Testis (tissue), 2 donors: ENCODE measurements at regions not wholly inside any gene's neighbourhood (a gene's known extent, or its start where the extent isn't known, plus 50 kb on each side); places are given as distances from the start of the nearest gene placed in this dataset.
"Not testable (repeated sequence)": the region's sequence is repeated elsewhere in the genome, so short reads cannot be mapped to it uniquely, and the experiment has no call there.

ENCODE experiments used
- DNase-seq: peaks from one replicate; pipeline ENCODE4 v3.0.0-alpha.2; 2019
- H3K27ac ChIP-seq, 2 donors: fragments of 200-600 bp; sonication (generic); one replicate each; pipeline ENCODE4 v1.5.1; 2019
- H3K27me3 ChIP-seq: fragments of 200-600 bp; sonication (generic); one replicate; pipeline ENCODE4 v1.5.1; 2019
- H3K36me3 ChIP-seq: fragments of 200-600 bp; sonication (generic); one replicate; pipeline ENCODE4 v1.5.1; 2017; ENCODE audit warnings: low read depth; ENCODE audit errors: missing control alignments
- H3K4me1 ChIP-seq: fragments of 200-600 bp; sonication (generic); one replicate; pipeline ENCODE4 v1.5.1; 2019
- H3K4me3 ChIP-seq, 2 donors: fragments of 200-600 bp; sonication (generic); one replicate each; pipeline ENCODE4 v1.5.1; 2017 to 2019
- H3K9me3 ChIP-seq: fragments of 200-600 bp; sonication (generic); one replicate; pipeline ENCODE4 v1.5.1; 2017
- POLR2A ChIP-seq: fragments of 450-650 bp; IDR thresholded peaks from one replicate; pipeline ENCODE4 v1.6.1; 2017; ENCODE audit warnings: antibody characterized with exemption, mild to moderate bottlenecking, moderate library complexity
- WGBS, 2 donors: methylation state at CpG; one replicate each; pipeline ENCODE4 v1.1.5; 2018; 5-methylcytosine and 5-hydroxymethylcytosine counted together
- intact Hi-C: fragments of 100-400 bp; cut with DNase I; formaldehyde crosslinking; loops from one replicate; pipeline ENCODE4 v1.15.1; 2023; ENCODE audit warnings: low total_unique reads
- TF ChIP-seq, protein P1 (sequence below), 3 experiments: fragments of 450-650 bp in 2 of 3; fragments of 200-600 bp in 1 of 3; sonication (generic) in 1 of 3; IDR thresholded peaks; one replicate each; pipeline ENCODE4 v1.5.1; 2016 to 2019; ENCODE audit warnings: antibody characterized with exemption in 3 of 3, mild to moderate bottlenecking in 2 of 3, moderate library complexity in 1 of 3

- H3K27me3 ChIP-seq: no peaks in the 10 kb centered on the region
- H3K4me1 ChIP-seq: no peaks in the 10 kb centered on the region
- H3K27ac ChIP-seq: no peak overlapping the region
- H3K9me3 ChIP-seq: no peaks in the 10 kb centered on the region
- H3K36me3 ChIP-seq: no peaks in the 10 kb centered on the region
- TF ChIP-seq, protein P1, sequence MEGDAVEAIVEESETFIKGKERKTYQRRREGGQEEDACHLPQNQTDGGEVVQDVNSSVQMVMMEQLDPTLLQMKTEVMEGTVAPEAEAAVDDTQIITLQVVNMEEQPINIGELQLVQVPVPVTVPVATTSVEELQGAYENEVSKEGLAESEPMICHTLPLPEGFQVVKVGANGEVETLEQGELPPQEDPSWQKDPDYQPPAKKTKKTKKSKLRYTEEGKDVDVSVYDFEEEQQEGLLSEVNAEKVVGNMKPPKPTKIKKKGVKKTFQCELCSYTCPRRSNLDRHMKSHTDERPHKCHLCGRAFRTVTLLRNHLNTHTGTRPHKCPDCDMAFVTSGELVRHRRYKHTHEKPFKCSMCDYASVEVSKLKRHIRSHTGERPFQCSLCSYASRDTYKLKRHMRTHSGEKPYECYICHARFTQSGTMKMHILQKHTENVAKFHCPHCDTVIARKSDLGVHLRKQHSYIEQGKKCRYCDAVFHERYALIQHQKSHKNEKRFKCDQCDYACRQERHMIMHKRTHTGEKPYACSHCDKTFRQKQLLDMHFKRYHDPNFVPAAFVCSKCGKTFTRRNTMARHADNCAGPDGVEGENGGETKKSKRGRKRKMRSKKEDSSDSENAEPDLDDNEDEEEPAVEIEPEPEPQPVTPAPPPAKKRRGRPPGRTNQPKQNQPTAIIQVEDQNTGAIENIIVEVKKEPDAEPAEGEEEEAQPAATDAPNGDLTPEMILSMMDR (IDR thresholded peaks at IDR 0.05): no peak
- TF ChIP-seq POLR2A: no peak
- intact Hi-C loops: no loop called here
- WGBS, 2 donors: 77 to 80% methylated on average over 5 of the region's 5 CpGs
- no peak for DNase-seq
- H3K4me3 ChIP-seq: no peak overlapping the region
Observed at GRCh38 chr6:19934996-19935591, 97.9 kb downstream of the ID4 start.

DNA sequence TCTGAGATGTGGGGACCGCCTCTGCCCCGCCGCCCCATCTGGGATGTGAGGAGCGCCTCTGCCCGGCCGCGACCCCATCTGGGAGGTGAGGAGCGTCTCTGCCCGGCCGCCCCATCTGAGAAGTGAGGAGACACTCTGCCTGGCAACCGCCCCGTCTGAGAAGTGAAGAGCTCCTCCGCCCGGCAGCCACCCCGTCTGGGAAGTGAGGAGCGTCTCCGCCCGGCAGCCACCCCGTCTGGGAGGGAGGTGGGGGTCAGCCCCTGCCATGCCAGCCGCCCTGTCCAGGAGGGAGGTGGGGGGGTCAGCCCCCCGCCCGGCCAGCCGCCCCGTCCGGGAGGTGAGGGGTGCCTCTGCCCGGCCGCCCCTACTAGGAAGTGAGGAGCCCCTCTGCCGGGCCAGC, 102.2 kb downstream of the ID4 start:
- H3K36me3 ChIP-seq, intact Hi-C loops, H3K9me3 ChIP-seq, H3K4me1 ChIP-seq, H3K27me3 ChIP-seq, DNase-seq, H3K27ac ChIP-seq: not testable (repeated sequence)
- H3K4me3 ChIP-seq: peak overlapping the region in 1 of 2 donors; percentile 20
- 60 to 83% methylated on average over 3 to 20 of the region's 28 CpGs for WGBS, 2 donors

- DNase-seq, H3K27me3 ChIP-seq, H3K4me3 ChIP-seq, intact Hi-C loops, H3K27ac ChIP-seq, H3K9me3 ChIP-seq, H3K36me3 ChIP-seq, H3K4me1 ChIP-seq: not testable (repeated sequence)
- WGBS, 2 donors: 80% methylated on average over 2 of the region's 28 CpGs; no CpG with 5 or more reads in 1 of the 2 donors
Observed at GRCh38 chr6:19939926-19940325, 102.8 kb downstream of the ID4 start.

GRCh38 chr6:19943042-19943441, 105.9 kb downstream of the ID4 start:
- Histone ChIP-seq H3K4me3 (no peak overlapping the region), H3K36me3 (no peaks in the 10 kb centered on the region), H3K27ac (no peak overlapping the region), H3K4me1 (no peaks in the 10 kb centered on the region), H3K27me3 (no peaks in the 10 kb centered on the region), H3K9me3 (no peaks in the 10 kb centered on the region)
- TF ChIP-seq, protein P1 (IDR thresholded peaks at IDR 0.05): no peak
- TF ChIP-seq POLR2A: no peak
- DNase-seq: no peak
- intact Hi-C loops: no loop called here

- no peak for DNase-seq
- 85 to 87% methylated on average over 3 of the region's 3 CpGs for WGBS, 2 donors
- intact Hi-C loops: no loop called here
- Histone ChIP-seq H3K4me3 (no peak overlapping the region), H3K9me3 (no peaks in the 10 kb centered on the region), H3K36me3 (no peaks in the 10 kb centered on the region), H3K4me1 (no peaks in the 10 kb centered on the region), H3K27me3 (no peaks in the 10 kb centered on the region), H3K27ac (no peak overlapping the region)
- TF ChIP-seq, protein P1 (IDR thresholded peaks at IDR 0.05): no peak
- TF ChIP-seq POLR2A: no peak
Observed at GRCh38 chr6:19945843-19946358, 108.7 kb downstream of the ID4 start.

- no peaks in the 10 kb centered on the region for H3K9me3 ChIP-seq
- TF ChIP-seq, protein P1 (IDR thresholded peaks at IDR 0.05): no peak
- TF ChIP-seq POLR2A: no peak
- WGBS, 2 donors: 95 to 100% methylated on average over 1 of the region's 1 CpG
- H3K36me3 ChIP-seq: no peaks in the 10 kb centered on the region
- intact Hi-C loops: no loop called here
- no peak overlapping the region for H3K27ac ChIP-seq
- no peaks in the 10 kb centered on the region for H3K27me3 ChIP-seq
- no peak for DNase-seq
- no peaks in the 10 kb centered on the region for H3K4me1 ChIP-seq
- no peak overlapping the region for H3K4me3 ChIP-seq
Observed at GRCh38 chr6:19949155-19949554, 112.0 kb downstream of the ID4 start.
